NCI-H524 (cell line): ENCODE measurements at regions not wholly inside any gene's neighbourhood (a gene's known extent, or its start where the extent isn't known, plus 50 kb on each side); places are given as distances from the start of the nearest gene placed in this dataset.
"Not testable (repeated sequence)": the region's sequence is repeated elsewhere in the genome, so short reads cannot be mapped to it uniquely, and the experiment has no call there.

Experiments
- DNase-seq, 2 experiments: peaks; one replicate each; lab custom pipeline; 2025; lab: John Stamatoyannopoulos, UW

DNA sequence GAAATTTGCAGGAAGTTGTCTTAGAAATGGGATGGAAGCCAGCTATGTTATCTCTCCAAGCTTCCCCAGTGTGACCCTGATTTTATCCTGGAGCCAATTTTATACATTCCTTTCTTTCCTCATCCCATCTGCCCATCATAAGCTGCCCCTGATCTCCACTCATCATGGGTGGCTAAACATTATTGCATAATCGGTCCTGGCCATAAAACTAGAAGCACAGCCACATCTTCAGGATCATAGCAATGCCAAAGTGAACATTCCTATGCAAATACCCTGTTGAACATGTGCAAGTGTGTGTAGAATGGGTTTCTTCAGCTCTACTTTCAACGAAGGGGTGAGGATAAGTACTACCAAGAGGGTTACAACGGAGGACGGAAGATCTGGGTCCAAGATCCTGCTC, 50.6 kb upstream of the COG2 start:
- DNase-seq: no peak

DNA sequence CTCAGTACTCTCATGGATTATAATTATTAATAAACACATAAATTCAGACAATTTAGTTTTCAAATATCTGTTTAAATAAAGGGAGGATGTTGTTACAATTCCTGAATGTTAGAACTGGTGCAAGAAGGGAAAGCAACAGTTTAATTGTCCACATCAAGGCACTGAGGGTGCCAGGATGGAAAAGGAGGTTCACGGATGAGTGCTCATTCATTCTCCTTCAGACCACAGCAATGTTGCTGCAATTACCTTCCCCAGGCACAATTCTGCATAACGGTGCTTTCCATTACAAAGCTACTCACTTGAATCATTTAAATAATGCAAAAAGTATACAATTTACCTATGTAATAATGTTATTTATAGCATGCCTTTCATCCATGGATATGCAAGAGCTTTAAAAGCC, 52.3 kb upstream of the COG2 start:
- no peak for DNase-seq

DNA sequence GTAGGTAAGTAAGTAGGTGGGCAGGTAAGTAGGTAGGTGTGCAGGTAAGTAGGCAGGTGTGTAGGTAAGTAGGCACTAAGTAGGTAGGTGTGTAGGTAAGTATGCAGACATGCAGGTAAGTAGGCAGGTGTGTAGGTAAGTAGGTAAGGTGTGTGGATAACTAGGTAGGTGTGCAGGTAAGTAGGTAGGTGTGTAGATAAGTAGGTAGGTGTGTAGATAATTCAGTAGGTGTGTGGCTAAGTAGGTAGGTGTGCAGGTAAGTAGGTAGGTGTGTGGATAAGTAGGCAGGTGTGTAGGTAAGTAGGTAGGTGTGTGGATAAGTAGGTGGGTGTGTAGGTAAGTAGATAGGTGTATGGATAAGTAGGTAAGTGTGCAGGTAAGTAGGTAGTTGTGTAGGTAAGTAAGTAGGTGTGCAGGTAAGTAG, 53.9 kb upstream of the COG2 start:
- DNase-seq: no peak

DNA sequence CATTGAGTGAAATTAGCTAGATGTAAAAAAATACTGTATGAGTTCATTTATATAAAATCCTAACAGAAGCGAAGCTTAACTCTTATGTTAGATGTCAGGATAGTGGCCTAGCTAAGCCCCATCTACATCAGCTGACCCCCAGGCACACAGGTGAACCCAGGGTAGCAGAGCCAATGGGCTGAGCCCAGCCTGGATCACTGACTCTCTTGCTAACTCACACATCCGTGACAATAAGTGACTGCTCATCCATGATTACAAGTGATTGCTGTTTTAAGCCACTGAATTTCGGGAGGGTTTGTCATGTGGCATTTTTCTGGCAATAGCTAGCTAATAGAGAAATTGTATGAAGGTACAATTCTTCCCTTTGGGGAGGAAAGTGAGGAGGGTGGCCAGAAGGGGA, 55.2 kb upstream of the COG2 start:
- no peak for DNase-seq

DNA sequence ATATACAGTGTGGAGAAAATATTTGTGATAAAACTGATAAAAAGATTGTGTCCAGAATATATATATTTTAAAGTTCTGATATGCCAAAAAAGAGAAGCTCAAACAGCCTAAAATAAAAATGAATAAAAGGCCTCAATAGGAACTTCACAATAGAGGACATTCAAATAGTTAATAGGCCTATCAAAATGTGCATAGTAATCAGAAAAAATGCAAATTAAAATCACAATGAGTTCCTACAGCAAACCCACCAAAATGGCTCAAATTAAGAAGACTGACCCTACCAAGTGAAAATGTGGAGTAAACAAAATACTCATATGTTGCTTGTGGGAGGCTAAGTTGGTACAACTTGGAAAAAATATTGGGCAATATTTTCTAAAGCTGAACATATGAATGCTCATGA, 57.6 kb upstream of the COG2 start:
- DNase-seq: no peak

DNA sequence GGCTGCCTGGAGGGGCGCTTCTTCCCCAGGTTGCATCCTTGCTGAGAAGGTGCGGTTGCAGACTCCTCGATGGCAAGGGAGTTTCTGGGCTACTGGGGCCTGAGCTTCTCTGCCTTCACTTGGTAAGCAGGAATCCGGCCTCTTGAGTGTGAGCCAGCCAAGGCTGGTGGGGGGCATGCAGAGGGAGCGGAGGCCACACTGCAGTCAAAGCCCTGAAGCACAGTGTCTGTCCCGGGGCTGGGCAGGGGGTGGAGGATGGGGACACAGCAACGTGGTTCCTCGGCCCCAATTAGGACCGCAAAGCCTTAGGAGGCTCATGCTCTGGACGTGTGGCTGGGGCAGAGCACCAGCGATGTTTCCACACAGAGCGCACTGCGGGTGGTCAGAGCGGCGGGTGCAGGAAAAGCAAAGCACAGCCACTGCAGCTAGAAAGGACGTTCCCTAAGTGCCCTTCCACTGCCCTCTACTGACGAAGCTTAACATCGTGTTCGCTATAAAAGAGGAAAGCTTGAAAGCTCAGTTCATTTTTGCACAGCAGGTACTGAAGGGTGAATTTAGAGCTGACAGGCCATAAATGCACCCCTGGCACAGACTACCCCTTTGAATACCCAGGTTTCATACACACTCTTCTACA, 60.7 kb upstream of the COG2 start:
- DNase-seq: peak in 1 of 2 experiments; percentile 25

DNA sequence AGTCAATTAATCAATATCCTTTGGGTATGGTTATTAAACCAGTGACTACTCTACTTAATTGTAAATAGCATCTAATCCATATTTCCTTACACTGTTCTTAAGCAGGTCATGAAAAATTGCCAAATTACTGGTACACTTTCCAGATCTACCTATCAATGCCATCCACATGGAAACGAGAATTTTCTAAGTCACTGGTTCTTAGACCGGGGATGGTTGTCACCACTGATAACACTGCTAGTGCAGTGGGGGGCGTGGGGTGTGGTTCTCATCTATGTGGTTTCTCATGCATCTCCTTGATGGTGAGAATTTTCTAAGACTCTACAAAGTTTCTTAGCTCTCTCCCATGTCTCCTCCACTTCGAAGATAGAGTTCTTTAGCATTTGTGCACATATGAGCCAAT, 63.7 kb upstream of the COG2 start:
- no peak for DNase-seq

DNA sequence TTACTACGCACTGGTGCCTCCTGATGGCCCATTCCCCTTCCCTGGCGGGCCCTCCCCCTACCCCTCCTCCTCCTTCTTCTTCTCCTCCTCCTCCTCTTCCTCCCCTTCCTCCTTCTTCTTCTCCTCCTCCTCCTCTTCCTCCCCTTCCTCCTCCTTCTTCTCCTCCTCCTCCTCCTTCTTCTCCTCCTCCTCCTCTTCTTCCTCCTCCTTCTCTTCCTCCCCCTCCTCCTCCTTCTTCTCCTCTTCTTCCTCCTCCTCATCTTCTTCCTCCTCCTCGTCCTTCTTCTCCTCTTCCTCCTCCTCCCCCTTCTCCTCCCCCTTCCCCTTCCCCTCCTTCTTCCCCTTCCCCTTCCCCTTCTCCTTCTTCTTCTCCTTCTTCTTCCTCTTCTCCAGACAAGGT, 64.7 kb upstream of the COG2 start:
- DNase-seq: no peak

DNA sequence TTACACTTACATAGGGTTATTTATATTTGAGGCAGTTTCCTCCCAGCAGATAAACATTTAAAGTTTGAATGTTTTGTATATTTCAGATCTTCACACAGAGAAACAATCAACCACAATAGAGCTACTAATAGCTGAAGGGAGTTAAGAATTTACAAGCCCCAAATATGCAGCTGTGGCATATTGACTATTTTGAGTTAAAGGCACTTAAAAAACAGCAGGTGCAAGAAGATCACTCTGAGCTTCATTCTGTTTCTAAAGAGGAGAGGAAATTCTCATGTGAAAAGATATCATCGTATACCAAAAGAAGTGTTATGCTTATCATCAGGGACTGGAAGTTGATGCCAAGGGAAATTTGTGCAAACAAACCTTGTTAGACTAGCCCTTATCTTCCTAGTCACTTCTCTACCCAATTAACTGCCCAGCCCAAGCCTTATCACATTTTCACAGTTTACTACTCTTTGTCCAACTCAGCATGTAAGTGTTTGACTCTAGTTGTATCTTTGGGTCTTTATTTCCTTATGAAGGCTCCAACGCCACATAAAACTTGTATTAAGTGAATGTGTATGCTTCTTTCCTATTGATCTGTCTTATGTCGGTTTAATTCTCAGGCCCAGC, 66.3 kb upstream of the COG2 start:
- DNase-seq: no peak

DNA sequence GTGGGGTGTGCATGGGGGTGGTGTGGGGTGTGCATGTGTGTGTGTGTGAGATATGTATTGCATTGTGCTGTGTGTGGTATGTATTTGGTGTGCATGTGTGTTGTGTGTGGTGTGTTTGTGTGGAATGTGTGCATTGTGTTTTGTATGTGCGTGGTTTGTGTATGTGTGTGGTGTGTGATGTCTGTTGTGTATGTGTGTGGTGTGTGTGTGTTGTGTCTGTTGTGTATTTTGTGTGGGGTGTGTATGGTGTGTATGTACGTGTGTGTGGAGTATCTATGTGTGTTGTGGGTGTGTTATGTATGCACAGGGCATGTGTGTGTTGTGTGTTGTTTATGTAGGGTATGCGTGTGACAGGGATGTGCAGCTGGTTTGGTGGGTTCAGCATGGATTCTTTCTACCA, 67.8 kb upstream of the COG2 start:
- DNase-seq: no peak

DNA sequence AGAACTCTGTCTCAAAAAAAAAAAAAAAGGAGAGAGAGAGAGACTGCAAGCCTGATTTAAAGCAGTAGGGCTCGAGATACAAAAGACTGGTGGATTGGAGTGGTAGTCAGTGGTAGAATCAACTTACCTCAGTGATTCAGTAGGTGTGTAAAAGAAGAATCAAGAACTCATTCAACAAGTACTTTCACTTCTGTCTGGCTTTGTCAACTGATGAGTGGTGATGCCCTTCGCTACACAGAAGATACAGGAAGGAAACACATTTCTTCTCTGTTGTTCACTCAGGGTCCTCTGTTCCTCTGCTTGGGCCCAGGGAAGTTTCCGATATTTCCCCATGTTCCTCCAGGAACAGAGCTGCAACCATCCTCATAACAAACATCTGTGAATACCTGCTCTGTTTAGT, 68.6 kb upstream of the COG2 start:
- no peak for DNase-seq

DNA sequence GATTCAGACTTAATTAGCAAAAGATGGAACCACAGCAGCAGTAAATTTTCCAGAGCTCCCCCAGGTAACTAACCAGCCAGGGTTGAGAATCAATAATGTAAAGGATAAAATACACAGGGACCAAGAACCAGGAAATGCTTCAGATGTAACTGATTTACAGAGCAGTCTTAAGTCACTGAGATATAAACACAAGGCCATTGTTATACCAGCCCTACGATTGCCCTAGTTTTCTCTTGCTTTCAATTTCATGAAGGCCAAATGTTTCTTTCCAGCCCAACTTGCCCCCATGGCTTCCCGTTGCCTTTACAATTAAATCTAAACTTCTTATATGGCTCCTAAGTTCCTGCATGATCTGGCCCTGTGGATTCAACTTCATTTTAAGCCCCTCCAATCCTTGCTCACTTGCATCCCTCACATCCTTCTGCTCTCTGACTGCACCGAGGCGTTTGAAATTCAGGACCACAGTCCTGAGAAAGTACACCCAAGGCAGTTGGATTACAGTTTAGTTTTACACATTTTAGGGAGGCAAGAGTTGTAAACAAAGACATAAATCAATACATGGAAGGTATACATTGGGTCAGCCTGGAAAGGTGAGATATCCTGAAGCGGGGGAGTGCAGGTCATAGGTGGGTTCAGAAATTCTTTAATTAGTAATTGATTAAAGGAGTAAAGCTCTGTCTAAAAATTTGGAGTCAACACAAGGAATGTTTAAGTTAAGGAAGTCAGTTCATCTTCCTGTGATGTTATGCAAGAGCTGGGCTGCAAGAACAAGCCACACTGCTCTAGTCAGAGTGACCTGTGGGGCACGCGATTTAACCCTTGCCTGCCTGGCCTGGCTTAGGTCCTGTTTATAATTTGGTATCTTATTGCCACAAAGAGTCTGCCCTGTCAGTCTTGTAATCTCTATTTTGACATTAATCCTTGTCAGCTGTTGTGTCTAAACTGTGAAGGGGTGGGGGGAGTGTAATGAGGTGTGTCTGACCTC, 69.9 kb upstream of the COG2 start:
- peak in 1 of 2 experiments; percentile 15 for DNase-seq

DNA sequence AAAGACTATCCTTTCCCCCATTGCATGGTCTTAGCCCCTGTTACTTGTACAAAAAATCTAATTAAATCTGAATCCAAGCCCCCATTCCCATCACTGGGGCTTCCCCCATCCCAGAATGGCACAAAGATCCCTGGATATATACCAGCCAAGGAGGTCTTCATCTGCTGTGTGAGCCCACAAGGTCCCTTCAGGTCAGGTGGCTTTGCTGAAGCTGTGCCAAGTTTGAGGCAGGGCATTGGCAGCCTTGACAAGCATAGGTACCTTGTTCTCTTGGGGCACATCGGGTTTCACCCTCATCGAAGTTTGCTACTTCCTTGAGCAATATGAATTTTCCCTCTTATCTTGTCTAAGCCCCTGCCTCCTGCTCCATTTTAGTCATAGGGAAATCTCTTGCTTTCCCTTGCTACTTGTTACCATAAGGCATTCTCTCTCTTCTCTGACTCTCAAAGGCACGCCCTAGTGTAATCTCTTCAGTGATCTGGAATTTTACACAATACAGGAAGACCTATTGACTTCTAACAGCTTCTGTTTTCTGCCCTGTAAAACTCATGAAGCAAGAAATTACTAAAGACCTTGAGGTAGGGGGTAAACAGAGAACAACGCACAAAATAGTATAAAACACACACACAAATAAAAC, 71.4 kb upstream of the COG2 start:
- DNase-seq: peak in 1 of 2 experiments; percentile 15

DNA sequence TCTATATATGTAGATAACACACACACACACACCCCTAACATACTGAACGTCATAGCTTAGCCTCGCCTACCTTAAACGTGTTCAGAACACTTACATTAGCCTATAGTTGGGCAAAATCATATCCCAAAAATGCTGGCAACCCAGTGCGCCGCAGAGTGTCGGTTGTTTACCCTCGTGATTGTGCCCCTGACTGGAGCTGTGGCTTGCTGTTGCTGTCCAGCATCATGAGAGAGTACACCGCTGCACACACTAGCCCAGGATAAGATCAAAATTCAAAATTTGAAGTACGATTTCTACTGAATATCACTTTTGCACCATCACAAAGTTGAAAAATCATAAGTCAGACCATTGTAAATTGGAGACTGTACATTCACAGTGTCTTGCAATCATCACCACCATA, 73.1 kb upstream of the COG2 start:
- no peak for DNase-seq

DNA sequence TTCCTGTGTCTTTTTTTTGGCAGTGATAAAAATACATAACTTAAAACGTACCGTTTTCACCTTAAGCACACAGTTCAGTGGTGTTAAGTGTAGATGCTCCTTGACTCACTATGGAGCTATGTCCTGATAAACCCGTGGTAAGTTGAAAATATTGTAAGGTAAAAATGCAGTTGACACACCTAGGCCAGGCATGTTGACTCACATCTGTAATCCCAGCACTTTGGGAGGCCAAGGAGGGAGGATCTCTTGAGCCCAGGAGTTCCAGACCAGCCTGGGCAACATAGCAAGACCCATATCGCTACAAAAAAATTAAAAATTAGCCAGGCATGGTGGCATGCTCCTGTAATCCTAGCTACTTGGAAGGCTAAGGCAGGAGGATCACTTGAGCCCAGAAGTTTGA, 73.6 kb upstream of the COG2 start:
- no peak for DNase-seq

DNA sequence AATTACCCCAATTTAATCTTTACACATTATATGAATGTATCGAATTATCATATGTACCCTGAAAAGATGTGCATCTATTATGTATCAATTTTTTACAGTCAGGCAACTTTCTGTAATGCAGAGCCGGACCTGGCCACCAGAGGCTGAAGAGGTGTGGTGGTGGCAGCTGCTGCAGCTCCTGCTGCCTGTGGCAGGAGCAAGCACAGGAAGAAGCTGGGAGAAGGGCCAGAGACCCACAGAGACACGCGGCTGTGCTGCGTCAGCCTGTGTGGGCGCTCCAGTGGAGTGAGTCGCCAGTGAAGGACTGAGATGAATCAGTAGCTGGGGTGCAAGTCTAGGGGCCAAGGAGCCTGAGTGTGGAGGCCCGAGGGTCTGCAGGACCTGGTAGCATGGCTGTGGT, 74.3 kb upstream of the COG2 start:
- DNase-seq: peak in 1 of 2 experiments; percentile 26

DNA sequence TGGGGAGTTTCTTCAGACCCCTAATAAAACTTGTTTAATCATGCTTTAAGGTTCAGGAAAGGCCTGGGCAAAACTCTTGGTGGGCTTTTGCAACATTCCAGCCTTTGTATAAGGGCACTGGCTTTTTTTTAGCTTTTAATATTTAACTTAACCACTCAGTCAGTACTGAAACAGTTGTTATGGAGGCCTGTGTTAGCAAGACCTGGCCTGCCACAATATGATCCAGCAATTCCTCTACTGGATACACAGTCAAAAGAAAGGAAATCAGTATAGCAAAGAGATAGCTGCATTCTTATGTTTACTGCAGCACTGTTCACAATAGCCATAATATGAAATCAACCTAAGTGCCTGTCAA, 75.1 kb upstream of the COG2 start:
- no peak for DNase-seq

DNA sequence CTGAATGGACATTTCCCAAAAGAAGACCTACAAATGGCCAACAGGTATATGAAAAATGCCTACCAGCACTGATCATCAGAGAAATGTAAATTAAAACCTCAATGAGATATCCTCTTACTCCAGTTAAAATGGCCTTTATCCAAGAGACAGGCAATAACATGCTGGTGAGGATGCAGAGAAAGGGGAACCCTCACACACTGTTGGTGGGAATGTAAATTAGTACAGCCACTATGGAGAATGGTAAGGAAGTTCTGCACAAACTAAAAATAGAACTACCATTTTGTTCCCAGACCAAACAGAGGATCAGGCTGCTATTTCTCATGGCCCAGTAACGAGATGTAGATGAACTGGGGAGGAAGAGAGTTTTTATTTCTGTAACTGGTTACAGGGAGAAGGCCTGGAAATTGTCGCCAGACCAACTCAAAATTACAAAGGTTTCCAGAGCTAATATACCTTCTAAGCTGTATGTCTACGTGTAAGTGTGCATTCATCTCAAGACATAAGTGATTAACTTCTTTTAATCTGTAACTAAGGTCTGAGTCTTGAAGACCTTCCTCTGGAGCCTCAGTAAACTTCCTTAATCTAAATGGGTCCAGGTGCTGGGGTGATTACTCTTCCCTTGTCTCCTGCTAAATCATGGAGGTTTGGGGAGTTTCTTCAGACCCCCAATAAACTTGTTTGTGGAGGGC, 75.6 kb upstream of the COG2 start:
- not testable (repeated sequence) for DNase-seq

DNA sequence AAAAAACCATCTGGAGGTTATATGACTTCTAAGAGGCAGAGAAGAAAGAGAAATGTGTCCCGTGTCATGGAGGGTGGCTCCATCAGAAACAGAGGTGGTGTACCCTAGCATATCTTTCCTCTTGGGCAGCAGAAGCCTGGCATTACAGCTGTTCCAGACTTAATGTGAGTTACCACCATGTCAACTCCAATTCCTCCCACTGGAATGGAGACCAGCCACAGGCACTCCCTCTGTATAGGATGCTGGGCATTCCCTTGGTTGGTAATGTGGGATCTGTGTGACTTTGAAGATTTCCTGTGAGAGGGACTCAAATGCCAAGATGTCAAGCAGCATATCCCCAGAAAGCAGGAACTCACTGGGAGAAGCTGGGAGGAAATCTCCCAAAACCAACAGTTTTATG, 77.1 kb upstream of the COG2 start:
- DNase-seq: no peak

DNA sequence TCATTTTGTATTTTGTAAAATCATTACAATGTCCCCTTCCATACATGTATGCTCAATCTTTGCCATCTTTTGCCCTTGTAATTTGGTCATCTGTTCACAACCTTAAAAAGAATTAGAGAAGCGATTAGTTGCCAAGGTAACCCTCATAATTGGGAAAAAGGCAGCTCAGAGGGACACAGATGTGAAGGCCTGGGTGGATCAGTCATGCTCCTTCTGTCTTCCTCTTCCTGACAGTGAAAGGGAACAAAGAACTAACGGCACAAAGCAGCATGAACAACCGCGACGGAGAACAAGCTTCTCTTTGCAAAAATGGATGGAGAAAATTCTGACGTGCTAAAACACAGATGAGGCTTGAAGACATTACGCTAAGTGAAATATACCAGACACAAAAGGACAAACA, 78.7 kb upstream of the COG2 start:
- peak; percentile 86 to 96 for DNase-seq

DNA sequence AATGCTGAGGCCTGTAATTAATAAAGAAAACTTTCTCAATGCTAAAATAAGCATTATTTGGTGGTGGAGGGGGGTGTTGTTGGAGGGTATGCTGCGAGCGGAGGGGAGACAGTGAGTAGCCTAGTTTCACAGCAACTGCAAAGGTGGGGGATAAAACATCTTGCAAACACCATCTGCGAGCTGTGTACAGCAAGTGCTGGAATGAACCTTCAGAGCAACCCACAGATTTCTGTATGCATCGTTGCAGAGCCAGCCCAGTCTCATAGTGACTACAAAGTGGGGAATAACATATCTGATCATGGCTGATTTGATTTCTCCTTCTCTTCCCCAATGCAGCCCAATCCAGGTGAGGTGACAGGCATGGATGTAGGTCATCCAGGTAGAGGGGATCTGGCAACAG, 80.7 kb upstream of the COG2 start:
- DNase-seq: peak in 1 of 2 experiments; percentile 43

DNA sequence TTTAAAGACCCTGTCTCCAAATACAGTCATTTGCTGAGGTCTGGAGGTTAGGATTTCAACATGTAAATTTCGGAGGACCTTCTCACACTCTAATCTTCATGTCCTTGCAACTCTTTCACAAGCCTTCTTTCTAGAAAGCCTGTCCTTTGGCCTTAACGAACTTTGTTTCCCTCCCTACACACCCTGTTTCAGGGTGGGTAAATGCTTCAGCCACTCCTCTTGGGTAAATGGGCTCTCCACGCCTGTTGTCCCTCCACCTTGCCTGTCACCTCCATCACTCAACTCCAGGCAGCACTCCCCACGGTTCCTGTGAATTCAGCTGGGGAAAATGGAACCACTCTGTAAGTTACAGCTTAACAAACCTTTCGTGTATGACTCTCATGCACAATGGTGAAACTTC, 84.0 kb upstream of the COG2 start:
- no peak for DNase-seq
